H7 (cell line): ENCODE measurements at regions not wholly inside any gene's neighbourhood (a gene's known extent, or its start where the extent isn't known, plus 50 kb on each side); places are given as distances from the start of the nearest gene placed in this dataset.

ENCODE experiments used
- DNase-seq: peaks from one replicate; pipeline ENCODE4 v3.0.0; 2012
- H3K27me3 ChIP-seq: 2 replicates; pipeline ENCODE4 v1.6.0; 2011; ENCODE audit warnings: mild to moderate bottlenecking, low read length; ENCODE audit not compliant: control insufficient read depth, insufficient read depth
- H3K36me3 ChIP-seq: replicated peaks from 2 replicates; pipeline ENCODE4 v1.5.1; 2011; ENCODE audit warnings: low read length; ENCODE audit not compliant: control insufficient read depth, insufficient read depth
- H3K4me3 ChIP-seq: 2 replicates; pipeline ENCODE4 v1.5.1; 2011; ENCODE audit warnings: low read depth, mild to moderate bottlenecking, control low read depth, low read length, moderate library complexity; ENCODE audit not compliant: insufficient read depth

DNA sequence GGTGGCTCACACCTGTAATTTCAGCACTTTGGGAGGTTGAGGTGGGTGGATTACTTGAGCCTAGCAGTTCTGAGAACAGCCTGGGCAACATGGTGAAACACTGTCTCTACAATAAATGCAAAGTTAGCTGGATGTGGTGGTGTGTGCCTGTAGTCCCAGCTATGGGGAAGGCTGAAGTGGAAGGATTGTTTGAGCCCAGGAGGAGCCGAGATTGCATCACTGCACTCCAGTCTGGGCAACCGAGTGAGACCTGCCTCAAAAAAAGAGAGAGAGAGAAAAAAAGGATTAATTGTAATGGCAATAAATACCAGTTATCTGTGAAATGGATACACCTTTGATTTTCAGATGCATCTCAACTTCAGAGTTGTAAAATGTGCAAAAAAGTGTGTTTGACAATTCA, 58.8 kb downstream of the SPRY1 start:
- DNase-seq, result no peak
- Histone ChIP-seq H3K36me3 (no peaks in the 10 kb centered on the region), H3K4me3 (no peak overlapping the region), H3K27me3 (no peaks in the 10 kb centered on the region)

DNA sequence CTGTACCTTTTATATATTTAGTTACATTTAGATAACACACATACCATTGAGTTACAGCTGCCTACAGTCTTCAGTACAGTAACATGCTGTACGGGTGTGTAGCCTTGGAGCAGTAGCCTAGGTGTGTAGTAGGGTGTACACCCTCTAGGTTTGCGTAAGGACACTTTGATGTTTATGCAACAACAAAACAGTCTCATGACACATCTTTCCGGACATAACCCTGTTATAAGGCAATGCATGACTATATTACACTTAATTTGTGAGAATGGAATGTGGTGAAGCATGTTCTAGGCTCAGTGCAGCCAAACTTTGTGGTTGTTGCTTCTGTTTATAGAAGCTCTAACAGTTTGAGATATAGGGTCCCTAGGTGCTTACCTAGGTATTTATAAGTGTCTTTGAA, 65.4 kb downstream of the SPRY1 start:
- Histone ChIP-seq H3K36me3 (no peaks in the 10 kb centered on the region), H3K4me3 (no peak overlapping the region), H3K27me3 (no peaks in the 10 kb centered on the region)

DNA sequence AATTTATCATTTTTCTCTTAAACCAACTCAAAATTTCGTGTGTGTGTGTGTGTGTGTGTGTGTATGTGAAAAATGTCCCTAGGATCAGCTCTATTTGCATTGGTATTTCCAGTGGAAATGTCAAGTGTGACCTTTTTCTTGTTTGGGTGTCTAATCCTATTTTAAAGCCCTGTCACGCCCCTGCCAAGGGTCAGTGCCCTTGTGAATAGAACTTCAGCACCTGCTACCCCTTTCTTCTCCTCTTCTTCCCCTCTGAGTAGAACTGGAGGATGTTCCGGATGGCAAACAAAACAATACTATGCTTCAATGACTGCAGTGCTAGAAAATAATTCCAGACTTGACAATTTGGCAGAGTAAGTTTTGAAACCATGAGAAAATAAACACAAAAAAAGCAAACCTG, 67.3 kb downstream of the SPRY1 start:
- H3K27me3 ChIP-seq, result no peaks in the 10 kb centered on the region
- no peak for DNase-seq

More for the DNA sequence above, 65.4 kb downstream of the SPRY1 start:
- DNase-seq, result no peak

GRCh38 chr4:123465416-123465815, 68.8 kb downstream of the SPRY1 start:
- H3K36me3 ChIP-seq, result no peaks in the 10 kb centered on the region
- DNase-seq, result no peak
- H3K4me3 ChIP-seq, result no peak overlapping the region
- H3K27me3 ChIP-seq, result no peaks in the 10 kb centered on the region

More for the DNA sequence above, 67.3 kb downstream of the SPRY1 start:
- Histone ChIP-seq H3K36me3 (no peaks in the 10 kb centered on the region), H3K4me3 (no peak overlapping the region)

- no peaks in the 10 kb centered on the region for H3K27me3 ChIP-seq
- H3K4me3 ChIP-seq, result no peak overlapping the region
- H3K36me3 ChIP-seq, result no peaks in the 10 kb centered on the region
- DNase-seq, result no peak
Observed at GRCh38 chr4:123466080-123466785, 69.6 kb downstream of the SPRY1 start.

DNA sequence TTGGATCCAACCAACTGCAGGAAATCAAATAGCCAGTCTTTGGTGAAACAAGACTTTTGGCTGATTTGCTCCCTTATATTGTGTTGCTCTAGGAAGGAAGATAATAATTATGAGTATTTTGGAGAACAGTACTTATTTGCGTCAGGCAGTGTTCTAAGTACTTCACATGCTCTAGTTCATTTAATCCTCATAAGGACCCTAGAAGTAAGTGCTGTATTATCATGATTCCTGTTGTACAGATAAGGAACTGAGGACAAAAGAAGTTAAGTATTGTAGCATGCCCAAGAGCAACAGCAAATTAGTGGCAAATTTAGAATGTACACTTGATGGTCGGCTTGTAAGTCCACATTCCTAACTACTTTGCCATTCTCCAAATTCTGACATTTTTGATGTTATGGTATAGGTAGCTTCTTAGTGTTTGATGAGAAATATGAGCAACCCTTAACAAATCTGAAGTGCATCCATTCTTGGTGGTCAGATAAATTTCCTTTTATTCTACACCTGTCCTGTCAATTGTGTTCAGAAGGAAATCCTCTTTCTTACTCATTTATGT, 72.0 kb downstream of the SPRY1 start:
- no peaks in the 10 kb centered on the region for H3K36me3 ChIP-seq

GRCh38 chr4:123469245-123469644, 72.7 kb downstream of the SPRY1 start:
- Histone ChIP-seq H3K36me3 (no peaks in the 10 kb centered on the region), H3K4me3 (no peak overlapping the region), H3K27me3 (no peaks in the 10 kb centered on the region)
- DNase-seq, result no peak

More for the DNA sequence above, 72.0 kb downstream of the SPRY1 start:
- no peaks in the 10 kb centered on the region for H3K27me3 ChIP-seq
- no peak for DNase-seq
- no peak overlapping the region for H3K4me3 ChIP-seq

DNA sequence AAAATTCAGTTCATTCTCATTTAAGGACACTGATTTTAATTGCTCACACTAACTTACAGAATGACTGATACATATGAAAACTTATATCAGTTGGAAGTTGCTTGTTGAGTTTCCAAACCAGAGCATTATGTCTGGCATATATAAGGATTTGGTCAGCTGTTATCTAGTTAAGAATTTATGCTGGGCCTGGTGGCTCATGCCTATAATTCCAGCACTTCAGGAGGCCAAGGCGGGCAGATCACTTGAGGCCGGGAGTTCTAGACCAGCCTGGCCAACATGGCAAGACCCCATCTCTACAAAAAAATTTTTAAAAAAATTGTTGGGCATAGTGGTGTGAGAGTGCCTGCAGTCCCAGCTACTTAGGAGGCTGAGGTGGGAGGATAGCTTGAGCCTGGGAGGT, 73.1 kb downstream of the SPRY1 start:
- no peak for DNase-seq
- Histone ChIP-seq H3K27me3 (no peaks in the 10 kb centered on the region), H3K36me3 (no peaks in the 10 kb centered on the region), H3K4me3 (no peak overlapping the region)

DNA sequence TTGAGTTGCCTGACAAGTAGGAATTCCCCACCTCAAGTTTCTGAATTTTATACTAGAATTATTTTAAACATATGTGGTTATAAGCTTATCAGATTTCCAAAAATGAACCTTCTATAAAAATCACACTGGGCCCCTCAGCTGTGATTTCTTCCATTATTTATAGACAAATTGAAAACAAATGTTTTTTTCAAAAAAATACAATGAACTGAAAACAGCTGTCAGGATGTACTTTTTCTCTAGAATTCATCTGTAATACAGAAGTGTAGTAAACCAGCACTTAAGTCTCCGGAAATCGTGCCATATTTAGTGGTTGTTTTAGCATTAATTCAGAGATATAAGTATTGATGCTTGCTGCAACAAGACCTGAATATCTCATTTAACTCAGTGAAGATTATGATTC, 74.0 kb downstream of the SPRY1 start:
- H3K27me3 ChIP-seq, result no peaks in the 10 kb centered on the region
- no peak overlapping the region for H3K4me3 ChIP-seq
- DNase-seq, result no peak
- H3K36me3 ChIP-seq, result no peaks in the 10 kb centered on the region

DNA sequence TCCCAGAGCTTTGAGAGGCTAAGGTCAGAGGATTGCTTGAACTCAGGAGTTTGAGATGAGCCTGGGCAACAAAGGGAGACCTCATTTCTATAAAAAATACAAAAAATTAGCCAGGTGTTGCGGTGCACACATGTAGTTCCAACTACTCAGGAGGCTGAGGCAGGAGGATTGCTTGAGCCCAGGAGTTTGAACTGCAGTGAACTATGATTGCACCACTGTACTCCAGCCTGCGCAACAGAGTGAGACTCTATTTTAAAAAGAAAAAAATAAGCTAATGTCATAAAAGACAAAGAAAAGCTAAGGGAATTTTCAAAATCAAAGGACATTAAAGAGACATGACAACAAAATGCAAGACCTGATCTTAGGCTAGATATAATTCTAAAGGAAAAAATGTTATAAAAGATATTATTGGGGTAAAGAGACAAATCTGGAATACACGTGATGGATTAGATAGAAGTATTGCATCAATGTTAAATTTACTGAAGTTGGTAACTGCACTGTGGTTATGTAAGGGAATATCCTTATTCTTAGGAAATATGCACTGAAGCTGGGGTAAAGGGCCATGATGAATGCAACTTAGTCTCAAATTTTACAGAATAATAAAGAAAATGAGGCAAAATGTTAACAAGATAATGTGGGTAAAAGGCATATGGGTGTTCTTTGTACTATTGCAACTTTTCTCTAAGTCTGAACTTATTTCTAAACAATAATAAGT, 75.2 kb downstream of the SPRY1 start:
- Histone ChIP-seq H3K4me3 (no peak overlapping the region), H3K27me3 (no peaks in the 10 kb centered on the region), H3K36me3 (no peaks in the 10 kb centered on the region)
- no peak for DNase-seq

DNA sequence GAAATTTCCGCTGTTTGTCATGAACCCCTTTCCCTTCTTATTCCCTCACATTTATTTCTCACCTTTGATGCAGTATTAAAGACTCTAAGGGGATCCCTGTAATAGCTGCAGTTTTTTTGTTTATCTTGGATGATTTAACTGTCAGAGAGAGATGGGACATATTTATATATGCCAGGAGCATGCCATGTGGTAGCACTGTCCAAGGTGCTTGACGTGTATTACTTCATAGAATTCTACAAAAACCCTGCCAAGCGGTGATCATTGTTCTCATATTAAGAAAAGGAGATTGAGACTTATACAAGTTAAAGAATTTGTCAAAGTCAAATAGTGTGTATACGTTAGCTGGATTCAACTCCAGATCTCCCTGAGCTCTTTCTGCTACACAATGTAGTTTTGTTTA, 78.2 kb downstream of the SPRY1 start:
- no peaks in the 10 kb centered on the region for H3K27me3 ChIP-seq
- no peaks in the 10 kb centered on the region for H3K36me3 ChIP-seq
- no peak overlapping the region for H3K4me3 ChIP-seq
- DNase-seq, result no peak

DNA sequence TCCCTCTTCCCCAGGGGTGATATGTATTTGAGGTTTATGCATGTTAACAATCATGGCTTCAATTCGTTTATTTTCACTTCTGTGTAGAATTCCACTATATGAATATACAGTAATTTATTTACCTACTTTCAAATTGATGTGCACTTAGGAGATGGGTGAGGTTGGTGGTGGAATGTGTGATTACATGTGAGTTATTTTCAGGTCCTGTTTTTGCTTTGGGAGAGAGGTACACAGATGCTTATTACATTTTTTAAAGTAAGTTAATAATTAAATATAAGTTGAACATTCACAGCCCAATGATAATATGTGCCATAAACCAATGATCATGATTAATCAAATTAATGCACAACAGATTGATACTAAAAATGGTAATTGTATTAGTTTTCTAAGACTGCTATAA, 79.5 kb downstream of the SPRY1 start:
- DNase-seq, result no peak
- no peak overlapping the region for H3K4me3 ChIP-seq
- no peaks in the 10 kb centered on the region for H3K27me3 ChIP-seq
- no peaks in the 10 kb centered on the region for H3K36me3 ChIP-seq

DNA sequence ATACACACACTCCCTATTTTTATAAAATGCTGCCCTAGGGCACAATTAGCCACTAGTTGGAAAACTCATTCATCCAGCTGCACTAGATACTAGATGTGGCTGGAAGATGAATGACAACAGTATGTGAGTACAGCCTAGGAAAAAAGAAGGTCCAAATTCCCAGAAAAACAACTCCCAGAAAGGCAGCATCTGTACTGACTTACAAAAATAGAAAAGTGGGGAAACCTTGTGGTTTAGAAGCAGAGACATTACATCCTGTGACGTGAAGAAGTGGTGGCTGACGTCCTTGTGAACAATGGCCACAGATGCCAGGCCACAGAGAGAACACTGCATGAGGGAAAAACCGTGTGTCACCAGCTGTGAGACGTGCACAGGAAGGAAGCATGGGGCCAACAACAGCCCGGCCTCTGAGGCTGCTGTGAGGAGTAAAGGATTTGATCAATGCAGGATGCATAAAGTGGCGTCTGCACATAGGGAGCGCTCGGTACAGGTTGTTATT, 81.2 kb downstream of the SPRY1 start:
- no peaks in the 10 kb centered on the region for H3K36me3 ChIP-seq

DNA sequence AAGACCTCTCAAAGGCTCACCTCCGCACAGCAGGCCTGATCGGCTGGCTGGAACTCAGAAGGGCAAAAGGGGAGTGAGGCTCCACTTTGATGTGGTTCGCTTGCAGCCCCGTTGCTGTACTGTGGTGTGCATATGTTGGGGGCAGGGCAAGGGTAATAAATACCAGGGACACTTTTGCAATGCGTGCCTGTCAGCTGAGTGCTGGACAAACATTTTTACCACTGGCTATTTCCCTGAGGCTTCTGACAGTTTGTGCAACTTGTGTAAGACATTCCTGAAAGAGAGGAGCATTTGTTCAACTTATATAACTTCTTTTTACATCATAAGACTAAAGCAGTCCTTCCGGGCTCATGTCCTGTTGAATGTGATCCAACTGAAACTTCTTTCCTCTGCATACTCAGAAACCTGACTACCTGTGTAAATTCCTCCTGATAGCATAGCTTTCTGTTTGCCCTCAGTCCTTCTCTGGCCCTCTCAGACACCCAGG, 82.3 kb downstream of the SPRY1 start:
- Histone ChIP-seq H3K27me3 (no peaks in the 10 kb centered on the region), H3K4me3 (no peak overlapping the region), H3K36me3 (no peaks in the 10 kb centered on the region)
- DNase-seq, result no peak

More for the DNA sequence above, 81.2 kb downstream of the SPRY1 start:
- no peak for DNase-seq
- no peaks in the 10 kb centered on the region for H3K27me3 ChIP-seq
- no peak overlapping the region for H3K4me3 ChIP-seq

DNA sequence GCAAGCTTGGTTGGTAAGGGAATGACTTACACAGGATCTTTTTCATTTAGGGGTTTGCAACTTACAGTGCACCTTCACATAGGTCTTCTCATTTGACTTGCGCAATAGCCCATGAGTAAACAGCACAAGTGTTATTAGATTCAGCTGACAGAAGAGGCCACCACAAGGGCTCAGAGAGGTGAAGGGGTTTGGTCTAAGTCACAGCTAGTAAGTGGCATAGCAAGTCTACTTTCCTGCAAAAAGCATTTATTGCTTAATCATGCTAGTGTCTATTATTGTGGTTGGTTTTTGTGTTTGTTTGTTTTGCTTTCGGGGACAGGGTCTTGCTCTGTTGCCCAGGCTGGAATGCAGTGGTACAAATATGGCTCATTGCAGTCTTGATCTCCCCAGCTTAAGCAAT, 83.3 kb downstream of the SPRY1 start:
- Histone ChIP-seq H3K27me3 (no peaks in the 10 kb centered on the region), H3K4me3 (no peak overlapping the region), H3K36me3 (no peaks in the 10 kb centered on the region)
- DNase-seq, result no peak
